ENCODE measurements at regions not wholly inside any gene's neighbourhood (a gene's known extent, or its start where the extent isn't known, plus 50 kb on each side); places are given as distances from the start of the nearest gene placed in this dataset.

GRCh38 chr1:186534401-186534800 lies 73.5 kb upstream of the PDC start:
- no peak for TF ChIP-seq CTCF (IDR thresholded peaks at IDR 0.05)
- no peak for TF ChIP-seq POLR2A (IDR thresholded peaks at IDR 0.05)

Measured in heart left ventricle (tissue), 13 donors.